Lung (tissue), 11 donors: ENCODE measurements at regions not wholly inside any gene's neighbourhood (a gene's known extent, or its start where the extent isn't known, plus 50 kb on each side); places are given as distances from the start of the nearest gene placed in this dataset.

Experiments used
- ATAC-seq: fragments of 200-7000 bp; cut with Tn5 transposase; one replicate; pipeline ENCODE4 v1.9.1; 2020; ENCODE audit warnings: moderate number of reproducible peaks; ENCODE audit not compliant: insufficient read depth, low FRiP score
- DNase-seq, 3 donors: peaks; one replicate each; pipeline ENCODE4 v3.0.0-alpha.2; 2013 to 2017
- H3K27ac ChIP-seq, 2 donors: one replicate each; pipeline ENCODE4 v1.5.1; 2013; ENCODE audit warnings: mild to moderate bottlenecking in 2 of 2, moderate library complexity in 2 of 2, control low read depth in 1 of 2, inconsistent platforms in 1 of 2, low read depth in 1 of 2, low read length in 1 of 2
- H3K27me3 ChIP-seq, 3 donors: one replicate each; pipeline ENCODE4 v1.5.1; 2013; ENCODE audit warnings: low read length in 2 of 3; ENCODE audit not compliant: control insufficient read depth in 3 of 3, insufficient read depth in 3 of 3
- H3K36me3 ChIP-seq, 4 donors: one replicate each; pipeline ENCODE4 v1.5.1; 2013; ENCODE audit warnings: low read length in 4 of 4, mild to moderate bottlenecking in 1 of 4, moderate library complexity in 1 of 4; ENCODE audit not compliant: control insufficient read depth in 4 of 4, insufficient read depth in 4 of 4
- H3K4me1 ChIP-seq, 5 donors: one replicate each; pipeline ENCODE4 v1.5.1; 2013; ENCODE audit warnings: low read length in 5 of 5, mild to moderate bottlenecking in 2 of 5, moderate library complexity in 1 of 5; ENCODE audit not compliant: control insufficient read depth in 5 of 5, insufficient read depth in 5 of 5
- H3K4me3 ChIP-seq: one replicate; pipeline ENCODE4 v1.5.1; 2013; ENCODE audit warnings: mild to moderate bottlenecking, control low read depth, moderate library complexity
- H3K9ac ChIP-seq, 2 donors: one replicate each; pipeline ENCODE4 v1.5.1; 2013; ENCODE audit warnings: low read length in 2 of 2, control low read depth in 1 of 2; ENCODE audit not compliant: insufficient read depth in 1 of 2
- H3K9me3 ChIP-seq, 4 donors: one replicate each; pipeline ENCODE4 v1.5.1; 2013; ENCODE audit warnings: low read length in 3 of 4, mild to moderate bottlenecking in 1 of 4, moderate library complexity in 1 of 4; ENCODE audit not compliant: control insufficient read depth in 4 of 4, insufficient read depth in 3 of 4
- WGBS, 2 donors: extraction: QIAGEN DNeasy Blood & Tissue Kit; methylation state at CpG; one replicate each; pipeline ENCODE4 v1.1.7; 2013; 5-methylcytosine and 5-hydroxymethylcytosine counted together
- TF ChIP-seq, protein P1 (sequence below): IDR thresholded peaks from 2 replicates; pipeline ENCODE4 v1.5.1; 2012; ENCODE audit warnings: mild to moderate bottlenecking; ENCODE audit errors: control extremely low read depth, extremely low read depth
- donor health status: control.
- donor health status: control.
- donor health status: Bipolar disorder and iron deficiency.
- donor health status: healthy.
- donor health status: DM: yes; HTN: yes; CAD: no.

DNA sequence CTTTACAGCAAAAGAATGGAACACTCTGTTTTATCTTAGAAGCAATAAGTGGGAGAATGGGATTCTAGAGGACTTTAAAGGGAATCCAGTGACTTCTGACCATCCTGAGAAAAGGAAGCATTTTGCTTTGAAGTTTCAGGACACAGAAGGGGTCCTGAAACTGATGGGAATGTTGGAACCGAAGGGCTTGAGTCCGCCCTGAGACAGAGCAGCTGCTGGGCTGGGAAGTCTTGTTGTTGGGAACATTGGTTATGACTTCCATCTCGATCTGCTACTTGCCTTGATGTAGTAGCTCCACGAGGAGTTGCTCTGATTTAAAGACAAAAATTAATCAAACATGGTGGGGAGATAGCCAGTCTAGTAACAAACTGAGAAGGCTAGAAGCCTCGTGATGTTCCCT, 177.6 kb downstream of the JCAD start:
- no peak for ATAC-seq

DNA sequence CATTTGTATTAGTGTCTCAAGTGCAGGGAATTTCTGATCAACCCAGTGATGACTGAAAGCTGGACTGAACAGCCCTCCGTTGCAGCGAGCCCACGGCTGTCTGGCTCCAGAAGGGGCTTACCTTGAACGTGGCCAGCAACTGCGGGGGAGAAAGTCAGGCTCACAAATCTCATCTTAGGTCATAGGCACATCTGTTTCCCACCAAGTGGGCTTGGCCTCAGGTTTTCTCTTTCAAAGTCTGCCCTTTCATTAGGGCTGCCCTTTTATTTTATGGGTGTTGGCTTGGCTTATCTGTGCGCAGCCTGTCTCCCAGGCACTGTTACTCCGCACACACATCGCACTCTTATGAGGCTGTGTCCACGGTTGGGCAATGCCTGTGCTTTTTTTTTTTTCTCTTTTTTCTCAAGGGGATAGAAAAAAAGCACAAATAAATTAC, 178.0 kb downstream of the JCAD start:
- H3K4me1 ChIP-seq = peaks cover 0 to 4% (median 0%) of the 10 kb centered on the region in 5 donors
- TF ChIP-seq, protein P1, sequence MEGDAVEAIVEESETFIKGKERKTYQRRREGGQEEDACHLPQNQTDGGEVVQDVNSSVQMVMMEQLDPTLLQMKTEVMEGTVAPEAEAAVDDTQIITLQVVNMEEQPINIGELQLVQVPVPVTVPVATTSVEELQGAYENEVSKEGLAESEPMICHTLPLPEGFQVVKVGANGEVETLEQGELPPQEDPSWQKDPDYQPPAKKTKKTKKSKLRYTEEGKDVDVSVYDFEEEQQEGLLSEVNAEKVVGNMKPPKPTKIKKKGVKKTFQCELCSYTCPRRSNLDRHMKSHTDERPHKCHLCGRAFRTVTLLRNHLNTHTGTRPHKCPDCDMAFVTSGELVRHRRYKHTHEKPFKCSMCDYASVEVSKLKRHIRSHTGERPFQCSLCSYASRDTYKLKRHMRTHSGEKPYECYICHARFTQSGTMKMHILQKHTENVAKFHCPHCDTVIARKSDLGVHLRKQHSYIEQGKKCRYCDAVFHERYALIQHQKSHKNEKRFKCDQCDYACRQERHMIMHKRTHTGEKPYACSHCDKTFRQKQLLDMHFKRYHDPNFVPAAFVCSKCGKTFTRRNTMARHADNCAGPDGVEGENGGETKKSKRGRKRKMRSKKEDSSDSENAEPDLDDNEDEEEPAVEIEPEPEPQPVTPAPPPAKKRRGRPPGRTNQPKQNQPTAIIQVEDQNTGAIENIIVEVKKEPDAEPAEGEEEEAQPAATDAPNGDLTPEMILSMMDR = no peak
- no peak overlapping the region for H3K9ac ChIP-seq
- DNase-seq = peak in 1 of 3 donors; percentile 40
- no peaks in the 10 kb centered on the region for H3K36me3 ChIP-seq
- WGBS, 2 donors = 86 to 89% methylated on average over 9 of the region's 9 CpGs
- no peak overlapping the region for H3K27ac ChIP-seq
- H3K27me3 ChIP-seq = no peaks in the 10 kb centered on the region
- no peaks in the 10 kb centered on the region for H3K9me3 ChIP-seq
- H3K4me3 ChIP-seq = no peak overlapping the region
- no peak for ATAC-seq

More for the DNA sequence above, 177.6 kb downstream of the JCAD start:
- no peaks in the 10 kb centered on the region for H3K9me3 ChIP-seq
- H3K27me3 ChIP-seq = no peaks in the 10 kb centered on the region
- H3K27ac ChIP-seq = no peak overlapping the region
- no peak overlapping the region for H3K9ac ChIP-seq
- H3K36me3 ChIP-seq = no peaks in the 10 kb centered on the region
- H3K4me1 ChIP-seq = peaks cover 0 to 4% (median 0%) of the 10 kb centered on the region in 5 donors
- 92% methylated on average over 5 of the region's 5 CpGs for WGBS, 2 donors
- no peak overlapping the region for H3K4me3 ChIP-seq
- DNase-seq = no peak
- TF ChIP-seq, protein P1 = no peak

DNA sequence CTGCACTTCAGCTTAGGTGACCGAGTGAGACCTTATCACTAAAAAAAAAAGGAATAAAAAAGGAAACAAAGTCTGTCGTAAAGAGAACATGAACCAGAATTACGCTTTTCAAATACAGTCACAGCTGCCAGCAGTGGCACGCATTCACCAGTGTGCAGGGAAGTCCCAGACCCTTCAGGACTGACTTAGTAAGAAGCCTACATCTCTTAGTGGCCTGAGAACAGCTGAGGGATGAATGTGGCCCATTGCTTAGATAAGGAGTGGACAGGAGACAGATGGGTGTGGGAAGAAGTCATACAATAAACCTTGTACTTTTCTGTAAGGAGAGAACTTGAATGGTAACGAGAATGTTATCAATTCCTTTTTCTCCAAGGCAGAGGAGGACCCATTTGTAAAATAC, 178.5 kb downstream of the JCAD start:
- Histone ChIP-seq H3K9ac (no peak overlapping the region), H3K4me3 (no peak overlapping the region), H3K9me3 (no peaks in the 10 kb centered on the region), H3K4me1 (peaks cover 0 to 4% (median 0%) of the 10 kb centered on the region in 5 donors), H3K36me3 (no peaks in the 10 kb centered on the region), H3K27ac (no peak overlapping the region), H3K27me3 (no peaks in the 10 kb centered on the region)
- no peak for ATAC-seq
- TF ChIP-seq, protein P1 = no peak
- DNase-seq = no peak
- 88 to 89% methylated on average over 5 of the region's 5 CpGs for WGBS, 2 donors

DNA sequence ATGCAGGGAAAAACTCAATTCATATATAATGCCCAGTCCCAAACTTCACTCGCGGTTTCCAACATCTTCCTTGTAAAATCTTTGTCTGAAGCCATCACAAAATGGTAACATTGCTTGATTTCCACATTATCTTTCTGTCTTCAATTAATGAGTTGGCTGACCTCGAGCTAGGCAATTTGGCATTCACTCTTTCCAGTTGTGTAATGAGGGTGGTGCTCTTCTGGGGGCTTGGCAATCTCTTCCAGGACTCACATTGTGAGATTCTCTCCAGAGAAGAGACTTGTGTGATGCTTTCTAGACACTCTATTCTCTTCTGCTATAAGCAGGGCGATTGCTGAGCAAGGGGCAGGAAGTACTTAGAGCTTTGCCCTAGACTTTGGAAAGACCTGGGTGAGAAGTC, 179.5 kb downstream of the JCAD start:
- Histone ChIP-seq H3K27me3 (no peaks in the 10 kb centered on the region), H3K9ac (no peak overlapping the region), H3K9me3 (no peaks in the 10 kb centered on the region), H3K4me3 (no peak overlapping the region), H3K4me1 (peaks cover 0 to 4% (median 0%) of the 10 kb centered on the region in 5 donors), H3K36me3 (no peaks in the 10 kb centered on the region), H3K27ac (no peak overlapping the region)
- DNase-seq (no peak), ATAC-seq (no peak)
- TF ChIP-seq, protein P1 = no peak
- WGBS, 2 donors = 63 to 83% methylated on average over 4 of the region's 4 CpGs
